Heart left ventricle (tissue), 16 donors: ENCODE measurements at regions not wholly inside any gene's neighbourhood (a gene's known extent, or its start where the extent isn't known, plus 50 kb on each side); places are given as distances from the start of the nearest gene placed in this dataset.

Source experiments
- ATAC-seq, 4 donors: fragments of 200-7000 bp; cut with Tn5 transposase; one replicate each; pipeline ENCODE4 v1.9.1; 2020 to 2022; ENCODE audit warnings: moderate library complexity in 4 of 4, mild to moderate bottlenecking in 3 of 4, moderate number of reproducible peaks in 1 of 4
- DNase-seq, 5 donors: peaks; one replicate each; pipeline ENCODE4 v3.0.0-alpha.2; 2020
- H3K27ac ChIP-seq, 12 donors: fragments of 200-600 bp; sonication (generic) in 4 of 12; one replicate each; pipeline versions ENCODE4 v1.5.0 to v1.8.0; 2016 to 2022; ENCODE audit warnings: mild to moderate bottlenecking in 2 of 12
- H3K27me3 ChIP-seq, 9 donors: fragments of 200-600 bp; sonication (generic) in 2 of 9; one replicate each; pipeline versions ENCODE4 v1.5.1 to v1.8.0; 2016 to 2022; ENCODE audit warnings: mild to moderate bottlenecking in 3 of 9
- H3K36me3 ChIP-seq, 9 donors: fragments of 200-600 bp; sonication (generic) in 2 of 9; one replicate each; pipeline versions ENCODE4 v1.5.0 to v1.8.0; 2018 to 2022; ENCODE audit warnings: mild to moderate bottlenecking in 2 of 9
- H3K4me1 ChIP-seq, 12 donors: fragments of 200-600 bp; sonication (generic) in 4 of 12; one replicate each; pipeline versions ENCODE4 v1.5.0 to v1.8.0; 2016 to 2022; ENCODE audit warnings: mild to moderate bottlenecking in 3 of 12
- H3K4me3 ChIP-seq, 12 donors: fragments of 200-600 bp; sonication (generic) in 4 of 12; one replicate each; pipeline versions ENCODE4 v1.5.0 to v1.8.0; 2017 to 2022; ENCODE audit warnings: mild to moderate bottlenecking in 9 of 12, moderate library complexity in 4 of 12
- H3K9me3 ChIP-seq, 12 donors: fragments of 200-600 bp; sonication (generic) in 4 of 12; one replicate each; pipeline versions ENCODE4 v1.5.0 to v1.8.0; 2016 to 2022; ENCODE audit warnings: mild to moderate bottlenecking in 1 of 12
- POLR2A ChIP-seq, 2 donors: fragments of 450-650 bp; IDR thresholded peaks; one replicate each; pipeline ENCODE4 v1.6.1; 2017; ENCODE audit warnings: antibody characterized with exemption in 2 of 2, mild to moderate bottlenecking in 2 of 2, moderate library complexity in 2 of 2
- WGBS, 4 donors: extraction: QIAGEN DNeasy Blood & Tissue Kit in 2 of 4; methylation state at CpG; one replicate each; pipeline versions ENCODE4 v1.1.5 to v1.1.7; 2013 to 2018; 5-methylcytosine and 5-hydroxymethylcytosine counted together
- intact Hi-C, 10 donors: fragments of 100-400 bp; cut with DNase I; formaldehyde crosslinking; loops; one replicate each; pipeline versions ENCODE4 v1.11.1 to v1.14.2; 2022
- TF ChIP-seq, protein P1 (sequence below), 12 donors: fragments of 200-600 bp; sonication (generic) in 4 of 12; IDR thresholded peaks; one replicate each; pipeline versions ENCODE4 v1.5.0 to v1.8.0; 2018 to 2022; ENCODE audit warnings: antibody characterized with exemption in 12 of 12, mild to moderate bottlenecking in 5 of 12
- donor health status: ischemic (EF 13 %, LVEDD 7.1; RV severe dilation, severe dysfunction).
- donor health status: healthy with polysubstance abuse.
- donor health status: DM: no; HTN: yes; CAD: no.
- donor health status: DM: no; HTN: no; CAD: no.
- donor health status: ischemic (EF 25% LVEDD 6.9; RV normal size, moderate dysfunction).
- donor health status: ischemic (EF 25% LVEDD 5.7; RV mildly dilated, moderate dysfunction).
- donor health status: healthy.
- donor health status: DM: yes; HTN: yes; CAD: no.
- donor health status: ischemic (EF 35%, LVEDD 5.7; RV mildly dilated, moderate dysfunction).
- donor health status: nonischemic (EF 11% LVEDD 7.7; RV severe dilation, severe dysfunction).
- donor health status: DM: yes; HTN: yes; CAD: no.
- donor health status: PGD.
- donor health status: ischemic (EF 29% LVEDD 5.4; RV normal size, mild dysfunction).
- donor health status: nonischemic (EF 23%, LVEDD 6.1; RV moderate dilation, normal function).

GRCh38 chr16:79393564-79393963, 207.0 kb downstream of the MAF start:
- no peak overlapping the region for H3K27ac ChIP-seq
- H3K36me3 ChIP-seq = no peaks in the 10 kb centered on the region
- 65 to 78% (median 74%) methylated on average over 2 of the region's 2 CpGs for WGBS, 4 donors
- no peak for DNase-seq
- intact Hi-C loops = no loop called here
- H3K4me3 ChIP-seq = no peak overlapping the region
- H3K9me3 ChIP-seq = peaks cover 0 to 6% (median 0%) of the 10 kb centered on the region in 12 donors
- ATAC-seq = no peak
- TF ChIP-seq, protein P1, sequence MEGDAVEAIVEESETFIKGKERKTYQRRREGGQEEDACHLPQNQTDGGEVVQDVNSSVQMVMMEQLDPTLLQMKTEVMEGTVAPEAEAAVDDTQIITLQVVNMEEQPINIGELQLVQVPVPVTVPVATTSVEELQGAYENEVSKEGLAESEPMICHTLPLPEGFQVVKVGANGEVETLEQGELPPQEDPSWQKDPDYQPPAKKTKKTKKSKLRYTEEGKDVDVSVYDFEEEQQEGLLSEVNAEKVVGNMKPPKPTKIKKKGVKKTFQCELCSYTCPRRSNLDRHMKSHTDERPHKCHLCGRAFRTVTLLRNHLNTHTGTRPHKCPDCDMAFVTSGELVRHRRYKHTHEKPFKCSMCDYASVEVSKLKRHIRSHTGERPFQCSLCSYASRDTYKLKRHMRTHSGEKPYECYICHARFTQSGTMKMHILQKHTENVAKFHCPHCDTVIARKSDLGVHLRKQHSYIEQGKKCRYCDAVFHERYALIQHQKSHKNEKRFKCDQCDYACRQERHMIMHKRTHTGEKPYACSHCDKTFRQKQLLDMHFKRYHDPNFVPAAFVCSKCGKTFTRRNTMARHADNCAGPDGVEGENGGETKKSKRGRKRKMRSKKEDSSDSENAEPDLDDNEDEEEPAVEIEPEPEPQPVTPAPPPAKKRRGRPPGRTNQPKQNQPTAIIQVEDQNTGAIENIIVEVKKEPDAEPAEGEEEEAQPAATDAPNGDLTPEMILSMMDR (IDR thresholded peaks at IDR 0.05) = no peak
- no peak for TF ChIP-seq POLR2A (IDR thresholded peaks at IDR 0.05)
- H3K4me1 ChIP-seq = peaks cover 0 to 16% (median 0%) of the 10 kb centered on the region in 12 donors
- no peaks in the 10 kb centered on the region for H3K27me3 ChIP-seq

GRCh38 chr16:79393127-79393526, 207.4 kb downstream of the MAF start:
- intact Hi-C loops = no loop called here
- WGBS, 4 donors = 50 to 66% (median 56%) methylated on average over 4 of the region's 4 CpGs

DNA sequence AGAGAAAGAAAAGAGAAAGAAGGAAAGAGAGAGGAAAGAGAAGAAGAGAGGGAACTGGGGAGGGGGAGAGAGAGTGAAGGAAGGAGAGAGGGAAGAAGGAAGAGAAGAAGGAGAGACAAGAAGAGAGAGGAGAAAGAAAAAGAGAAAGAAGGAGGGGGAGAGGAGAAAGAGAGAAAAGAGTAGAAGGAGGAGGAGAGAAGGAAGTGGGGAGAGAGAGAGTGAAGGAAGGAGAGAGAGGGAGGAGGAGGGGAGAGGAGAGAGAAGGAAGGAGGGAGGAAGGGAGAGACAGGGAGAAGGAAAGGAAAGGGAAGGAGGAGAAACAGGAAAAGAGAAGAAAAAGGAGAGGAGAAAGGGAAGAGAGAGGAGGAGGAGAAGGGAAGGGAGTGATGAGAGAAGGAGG, 208.5 kb downstream of the MAF start:
- TF ChIP-seq POLR2A (IDR thresholded peaks at IDR 0.05) = no peak
- TF ChIP-seq, protein P1 (IDR thresholded peaks at IDR 0.05) = no peak
- no peak for ATAC-seq
- no peaks in the 10 kb centered on the region for H3K9me3 ChIP-seq

More at GRCh38 chr16:79393127-79393526, 207.4 kb downstream of the MAF start:
- Histone ChIP-seq H3K36me3 (no peaks in the 10 kb centered on the region), H3K4me1 (peaks cover 0 to 16% (median 0%) of the 10 kb centered on the region in 12 donors), H3K9me3 (peaks cover 0 to 5% (median 0%) of the 10 kb centered on the region in 12 donors), H3K27me3 (no peaks in the 10 kb centered on the region), H3K4me3 (no peak overlapping the region), H3K27ac (no peak overlapping the region)
- ATAC-seq = no peak
- DNase-seq = no peak
- TF ChIP-seq, protein P1 (IDR thresholded peaks at IDR 0.05) = no peak
- no peak for TF ChIP-seq POLR2A (IDR thresholded peaks at IDR 0.05)

GRCh38 chr16:79391395-79391794, 209.1 kb downstream of the MAF start:
- intact Hi-C loops = no loop called here
- peaks cover 0 to 16% (median 0%) of the 10 kb centered on the region in 12 donors for H3K4me1 ChIP-seq
- H3K27me3 ChIP-seq = no peaks in the 10 kb centered on the region
- no peak overlapping the region for H3K27ac ChIP-seq
- WGBS, 4 donors = 82 to 93% (median 92%) methylated on average over 11 of the region's 11 CpGs
- no peaks in the 10 kb centered on the region for H3K36me3 ChIP-seq
- no peak overlapping the region for H3K4me3 ChIP-seq
- H3K9me3 ChIP-seq = no peaks in the 10 kb centered on the region
- no peak for ATAC-seq
- DNase-seq = no peak
- TF ChIP-seq, protein P1 (IDR thresholded peaks at IDR 0.05) = no peak
- TF ChIP-seq POLR2A (IDR thresholded peaks at IDR 0.05) = no peak

More for the DNA sequence above, 208.5 kb downstream of the MAF start:
- DNase-seq = no peak
- Histone ChIP-seq H3K27ac (no peak overlapping the region), H3K27me3 (no peaks in the 10 kb centered on the region), H3K4me1 (peaks cover 0 to 16% (median 0%) of the 10 kb centered on the region in 12 donors), H3K4me3 (no peak overlapping the region), H3K36me3 (no peaks in the 10 kb centered on the region)
- intact Hi-C loops = no loop called here
